Panc1 (cell line): ENCODE measurements at regions not wholly inside any gene's neighbourhood (a gene's known extent, or its start where the extent isn't known, plus 50 kb on each side); places are given as distances from the start of the nearest gene placed in this dataset.

Experiments used
- POLR2AphosphoS5 ChIP-seq: IDR thresholded peaks from 2 replicates; pipeline ENCODE4 v1.6.1; 2012; ENCODE audit warnings: mild to moderate bottlenecking, low read depth, low read length, moderate library complexity
- TCF7L2 ChIP-seq: IDR thresholded peaks from 2 replicates; pipeline ENCODE4 v1.6.1; 2011; ENCODE audit warnings: mild to moderate bottlenecking, low read depth, low read length, inconsistent platforms
- TF ChIP-seq, protein P1 (sequence below): fragments of 450-650 bp; IDR thresholded peaks from 2 replicates; pipeline ENCODE4 v1.5.1; 2017; ENCODE audit warnings: mild to moderate bottlenecking

DNA sequence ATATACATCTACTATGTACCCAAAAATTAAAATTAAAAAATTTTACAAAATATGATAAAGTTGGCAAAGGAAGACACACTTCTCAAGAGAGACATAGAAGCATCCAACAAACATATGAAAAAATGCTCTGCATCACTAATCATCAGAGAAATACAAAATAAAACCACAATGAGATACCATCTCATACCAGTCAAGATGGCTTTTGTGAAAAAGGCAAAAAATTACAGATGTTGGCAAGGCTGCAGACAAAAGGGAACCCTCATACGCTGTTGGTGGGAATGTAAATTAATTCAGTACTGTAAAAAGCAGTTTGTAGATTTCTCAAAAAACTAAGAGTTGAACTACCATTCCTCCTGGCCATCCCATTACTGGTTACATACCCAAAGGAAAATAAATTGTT lies 581.7 kb upstream of the CCDC54 start:
- TF ChIP-seq POLR2AphosphoS5, result no peak
- TF ChIP-seq, protein P1, sequence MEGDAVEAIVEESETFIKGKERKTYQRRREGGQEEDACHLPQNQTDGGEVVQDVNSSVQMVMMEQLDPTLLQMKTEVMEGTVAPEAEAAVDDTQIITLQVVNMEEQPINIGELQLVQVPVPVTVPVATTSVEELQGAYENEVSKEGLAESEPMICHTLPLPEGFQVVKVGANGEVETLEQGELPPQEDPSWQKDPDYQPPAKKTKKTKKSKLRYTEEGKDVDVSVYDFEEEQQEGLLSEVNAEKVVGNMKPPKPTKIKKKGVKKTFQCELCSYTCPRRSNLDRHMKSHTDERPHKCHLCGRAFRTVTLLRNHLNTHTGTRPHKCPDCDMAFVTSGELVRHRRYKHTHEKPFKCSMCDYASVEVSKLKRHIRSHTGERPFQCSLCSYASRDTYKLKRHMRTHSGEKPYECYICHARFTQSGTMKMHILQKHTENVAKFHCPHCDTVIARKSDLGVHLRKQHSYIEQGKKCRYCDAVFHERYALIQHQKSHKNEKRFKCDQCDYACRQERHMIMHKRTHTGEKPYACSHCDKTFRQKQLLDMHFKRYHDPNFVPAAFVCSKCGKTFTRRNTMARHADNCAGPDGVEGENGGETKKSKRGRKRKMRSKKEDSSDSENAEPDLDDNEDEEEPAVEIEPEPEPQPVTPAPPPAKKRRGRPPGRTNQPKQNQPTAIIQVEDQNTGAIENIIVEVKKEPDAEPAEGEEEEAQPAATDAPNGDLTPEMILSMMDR, result no peak
- no peak for TF ChIP-seq TCF7L2
